GM18502 (cell line): ENCODE measurements at regions not wholly inside any gene's neighbourhood (a gene's known extent, or its start where the extent isn't known, plus 50 kb on each side); places are given as distances from the start of the nearest gene placed in this dataset.

Experiments
- ATAC-seq: cut with Tn5 transposase; IDR thresholded peaks from one replicate; pipeline ENCODE4 v1.9.1; 2021; ENCODE audit warnings: mild to moderate bottlenecking; ENCODE audit not compliant: unreplicated experiment, poor library complexity

DNA sequence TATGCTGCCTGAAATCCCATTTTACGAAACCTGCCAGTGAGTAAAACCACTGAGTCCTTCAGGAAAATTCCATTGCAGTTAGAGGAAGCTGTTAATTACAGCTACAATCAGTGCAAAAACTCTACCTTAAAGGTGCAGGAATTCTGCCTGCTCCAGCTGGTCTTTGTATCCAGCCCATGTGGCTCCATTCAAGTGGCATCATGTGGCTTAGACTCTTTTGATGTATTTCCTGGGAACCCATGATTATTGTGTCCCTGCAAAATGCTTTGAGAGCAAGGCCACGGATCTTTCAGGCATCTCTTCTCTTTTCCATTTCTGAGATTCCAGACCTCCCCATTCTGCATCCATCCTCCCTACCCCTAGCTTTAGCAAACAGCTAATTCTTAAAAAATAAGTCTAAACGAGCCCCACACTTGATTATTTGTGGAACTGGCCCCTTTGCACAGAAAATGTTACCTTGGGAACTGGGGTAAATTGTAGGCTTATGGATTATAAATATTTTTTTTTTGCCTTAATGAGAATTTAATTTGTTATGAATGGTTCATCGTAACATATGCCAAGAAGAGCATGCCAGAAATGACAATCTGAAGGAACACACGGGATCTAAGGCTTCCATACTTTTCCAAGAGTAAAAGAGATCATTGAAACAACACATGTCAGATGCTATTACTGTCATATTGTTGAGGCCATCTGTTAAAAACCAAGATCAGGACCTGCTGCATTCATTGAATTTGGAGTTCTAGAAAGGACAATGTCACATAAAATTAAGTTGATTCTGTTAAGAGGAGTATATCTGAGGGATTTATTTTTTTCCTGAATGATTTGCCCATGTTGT is 144.6 kb downstream of the TPH2 start:
- ATAC-seq, result no peak

DNA sequence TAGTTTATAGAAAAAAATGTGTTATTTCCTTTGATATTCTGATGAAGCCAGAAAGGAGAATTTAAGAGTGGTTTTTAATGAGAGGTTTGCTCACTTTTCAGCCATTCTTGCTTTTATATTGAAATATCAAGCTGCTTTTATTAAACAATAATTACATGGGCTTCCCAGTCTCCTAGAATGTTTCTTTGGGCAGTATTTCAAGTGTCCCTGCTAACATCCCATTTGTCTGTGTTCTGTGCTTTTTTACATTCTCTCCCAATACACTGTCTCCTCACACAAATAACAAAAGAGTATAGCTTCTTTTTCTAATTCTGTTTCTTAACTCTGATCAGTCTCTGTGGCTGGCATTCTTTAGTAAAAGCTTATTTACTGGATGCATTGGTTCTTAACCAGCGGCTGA is 145.4 kb downstream of the TPH2 start:
- no peak for ATAC-seq

DNA sequence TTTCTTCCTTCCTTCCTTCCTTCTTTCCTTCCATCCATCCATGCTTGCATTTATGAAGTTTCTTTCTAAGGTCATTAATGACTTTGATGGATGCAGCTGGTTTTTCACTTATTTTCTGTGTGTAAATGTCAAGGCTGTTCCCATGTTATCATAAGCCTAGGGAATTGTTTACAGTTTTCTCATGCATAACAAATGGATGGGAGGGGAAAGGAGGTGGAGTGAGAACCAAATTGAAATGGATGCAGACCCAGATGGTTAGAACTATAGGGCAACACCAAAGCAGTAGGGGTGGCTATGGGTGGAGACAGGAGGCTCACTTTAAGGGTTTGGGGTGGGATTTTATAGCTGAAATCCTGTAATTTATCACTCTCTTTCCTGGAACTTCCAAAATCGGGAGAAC is 146.2 kb downstream of the TPH2 start:
- no peak for ATAC-seq

DNA sequence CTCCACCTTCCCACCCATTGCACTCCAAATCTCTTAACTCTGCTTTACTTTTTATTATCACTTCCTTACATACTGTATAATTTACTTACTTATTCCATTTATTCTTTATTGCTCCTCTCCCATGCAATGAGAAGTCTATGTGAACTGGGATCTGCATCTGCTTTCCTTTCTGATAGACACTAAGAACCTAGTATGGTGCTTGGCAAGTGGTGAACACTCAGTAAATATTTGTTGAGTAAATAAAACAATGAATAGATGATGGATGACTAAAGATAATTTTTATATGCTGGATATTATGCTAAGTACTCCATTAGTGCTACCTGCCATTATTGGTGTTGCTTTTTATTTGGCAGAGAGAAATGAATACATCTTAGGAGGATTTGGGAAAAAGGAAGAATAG is 151.0 kb downstream of the TPH2 start:
- ATAC-seq, result no peak

DNA sequence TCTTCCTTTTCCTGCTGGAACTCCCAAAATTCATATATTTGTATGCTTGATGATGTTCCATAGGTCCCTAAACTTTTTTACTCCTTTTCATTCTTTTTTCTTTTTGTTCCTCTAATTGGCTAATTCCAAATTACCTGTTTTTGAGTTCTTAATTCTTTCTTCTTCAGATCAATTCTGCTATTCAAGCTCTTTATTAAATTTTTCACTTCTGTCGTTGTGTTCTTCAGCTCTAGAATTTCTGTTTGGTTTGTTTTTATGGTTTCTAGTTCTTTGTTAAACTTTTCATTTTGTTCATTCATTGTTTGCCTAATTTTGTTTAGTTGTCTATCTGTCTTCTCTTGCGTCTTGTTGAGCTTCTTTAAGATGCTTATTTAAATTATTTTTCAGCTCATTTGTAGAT is 154.8 kb downstream of the TPH2 start:
- ATAC-seq, result no peak

DNA sequence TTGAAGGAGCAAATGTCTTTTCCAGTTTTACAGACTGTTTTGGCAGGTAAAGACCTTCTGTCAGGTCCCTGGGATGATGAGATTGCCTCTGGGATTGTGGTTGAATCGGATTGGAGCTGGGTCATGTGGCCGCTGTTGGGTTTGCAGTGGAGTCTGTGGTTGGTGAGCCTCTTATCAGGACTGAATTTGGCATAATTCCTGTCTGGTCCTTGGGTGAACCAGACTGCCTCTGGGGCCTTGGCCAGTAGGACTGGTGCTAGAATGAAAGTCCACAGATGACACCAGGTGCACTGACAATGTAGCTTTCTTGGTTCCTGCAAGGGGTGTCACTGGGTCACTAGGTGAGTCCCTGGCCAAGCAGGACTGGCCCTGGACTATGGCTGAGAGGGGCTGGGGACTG is 155.3 kb downstream of the TPH2 start:
- no peak for ATAC-seq

DNA sequence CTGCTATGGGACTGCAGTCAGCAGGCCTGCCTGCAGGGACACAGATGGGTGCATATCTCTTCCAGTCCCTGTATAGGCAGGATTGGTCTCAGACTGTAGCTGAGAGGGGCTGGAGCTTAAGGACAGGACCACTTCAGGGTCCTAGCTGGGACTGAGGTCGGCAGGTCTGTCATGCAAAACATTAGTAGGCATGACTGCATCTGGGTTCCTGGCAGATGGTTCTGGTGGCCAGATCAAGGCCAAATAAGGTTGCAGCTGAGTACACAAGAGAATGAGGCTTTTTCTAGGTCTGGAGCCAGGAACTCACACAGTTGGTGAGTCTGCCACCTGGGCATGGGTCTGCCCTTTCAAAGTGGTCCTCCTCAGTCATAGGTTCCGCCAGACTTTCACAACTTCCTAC is 155.8 kb downstream of the TPH2 start:
- no peak for ATAC-seq

DNA sequence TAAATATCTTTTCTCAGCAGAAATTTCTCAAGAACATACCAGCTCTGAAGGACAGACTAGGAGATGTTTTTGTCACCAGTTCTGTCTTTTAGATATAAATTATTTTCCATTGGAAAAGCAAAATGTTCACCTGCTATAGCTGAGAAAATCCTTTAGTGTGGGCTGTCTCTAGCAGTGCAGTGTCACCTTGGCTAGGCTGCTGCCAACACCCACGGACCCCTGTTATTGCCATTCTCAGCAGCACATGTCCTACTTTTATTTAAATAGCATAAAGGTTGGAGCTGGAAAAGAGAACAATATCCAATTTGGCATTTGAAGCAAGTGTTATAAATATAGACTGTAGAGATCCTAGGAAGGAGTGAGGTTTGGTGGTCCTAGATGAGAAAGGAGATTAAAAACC is 156.4 kb downstream of the TPH2 start:
- ATAC-seq, result no peak

DNA sequence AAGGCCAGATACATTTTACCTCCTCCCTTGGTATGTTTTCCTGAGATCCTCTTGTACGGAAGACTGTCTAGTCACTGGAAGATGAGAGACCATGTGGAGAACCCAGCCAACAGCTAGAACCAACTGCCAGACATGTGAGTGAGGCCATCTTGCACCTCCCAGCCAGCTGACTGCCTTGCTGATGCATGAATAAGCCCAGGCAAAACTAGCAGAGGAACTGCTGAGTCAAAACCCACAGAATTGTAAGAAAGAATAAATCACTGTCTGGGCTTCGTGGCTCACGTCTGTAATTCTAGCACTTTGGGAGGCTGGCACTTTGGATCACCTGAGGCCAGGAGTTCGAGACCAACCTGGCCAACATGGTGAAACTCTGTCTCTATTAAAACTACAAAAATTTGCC is 160.0 kb downstream of the TPH2 start:
- no peak for ATAC-seq

DNA sequence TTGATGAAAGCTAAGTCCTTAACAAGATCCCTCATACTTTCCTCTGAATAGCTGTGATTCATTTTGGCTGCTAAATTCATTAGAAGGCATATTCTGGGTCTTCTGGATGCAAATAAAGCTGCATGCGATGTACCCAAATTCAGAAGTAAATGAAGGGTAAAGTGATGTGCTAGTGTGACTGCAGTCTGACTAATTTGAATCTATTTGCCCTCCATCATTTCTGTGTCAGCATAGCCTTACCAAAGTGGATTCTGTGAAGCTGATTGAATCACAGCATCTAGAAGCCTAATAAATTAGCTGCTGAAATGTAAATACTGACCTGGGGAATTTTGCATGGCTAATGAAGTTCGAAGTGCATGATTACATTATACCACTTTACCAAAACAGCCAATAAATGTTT is 162.2 kb downstream of the TPH2 start:
- ATAC-seq, result no peak

DNA sequence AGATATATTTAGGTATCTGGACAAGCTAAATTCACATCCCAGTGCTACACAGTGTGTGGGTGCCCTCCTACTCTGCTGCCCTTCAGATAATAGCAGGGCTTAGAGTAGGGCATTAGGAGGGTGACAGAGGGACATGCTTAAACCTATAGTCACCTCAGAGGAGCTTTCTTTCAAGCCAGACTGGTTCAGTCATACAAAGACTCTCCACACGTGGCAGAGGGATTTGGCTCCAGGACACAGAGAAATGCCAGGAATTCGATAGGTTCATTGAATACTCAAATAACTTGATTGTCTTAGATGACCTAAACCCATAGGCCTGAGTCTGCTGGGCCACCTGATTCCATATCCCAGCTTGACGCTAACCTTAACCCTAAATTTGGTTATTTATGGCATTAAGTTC is 163.5 kb downstream of the TPH2 start:
- ATAC-seq, result no peak

DNA sequence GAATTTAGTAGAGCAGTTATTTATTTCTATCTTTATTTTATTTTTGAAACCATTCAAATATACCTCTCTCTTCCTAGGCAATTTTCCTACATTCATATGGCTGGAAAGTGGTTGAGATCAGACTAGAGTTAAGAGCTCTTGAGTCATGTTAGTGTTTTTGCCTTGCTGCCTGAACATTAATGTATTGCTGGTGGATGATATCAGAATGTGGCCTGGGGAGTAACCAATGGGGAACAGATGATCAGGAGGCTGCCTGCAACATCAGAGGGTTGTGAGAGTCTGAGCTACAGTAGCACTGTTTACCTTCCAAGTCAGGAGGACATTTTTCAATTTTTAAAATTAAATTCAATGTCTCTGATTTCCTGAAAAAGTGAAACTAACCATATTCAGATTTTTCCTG is 166.3 kb upstream of the TRHDE start:
- ATAC-seq, result no peak

DNA sequence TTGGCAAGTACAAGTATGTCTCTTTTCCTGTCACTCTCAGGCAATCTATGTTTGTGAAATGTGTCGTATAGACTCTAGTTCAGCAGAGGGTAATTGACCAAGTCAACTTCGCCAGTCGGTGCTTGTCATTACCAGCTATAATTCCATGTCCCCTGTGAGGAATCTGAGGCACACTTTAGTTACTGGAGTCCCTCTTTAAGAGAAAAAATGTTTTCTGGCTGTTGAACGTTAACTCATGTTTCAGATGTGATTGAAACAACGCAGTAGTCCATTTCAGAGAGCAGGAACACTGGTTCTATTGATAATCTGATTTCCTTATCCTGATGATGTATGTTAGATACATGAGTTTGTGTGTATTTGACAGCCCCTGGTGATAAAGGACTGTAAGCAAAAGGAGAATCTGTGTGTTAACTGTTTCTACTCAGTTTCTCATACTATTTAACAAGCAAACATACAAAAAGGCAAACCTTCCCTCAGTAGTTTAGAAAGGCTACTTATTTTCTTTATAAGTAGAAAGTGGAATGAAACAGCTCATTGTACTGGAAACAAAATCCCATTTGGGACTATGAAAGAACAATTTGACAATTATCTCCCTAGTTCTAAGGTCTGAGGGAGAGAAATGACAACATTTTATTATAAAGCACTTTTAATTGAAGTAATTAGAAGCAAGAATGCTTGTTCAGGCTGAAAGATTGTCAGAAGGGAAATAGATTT is 161.1 kb upstream of the TRHDE start:
- ATAC-seq, result no peak

DNA sequence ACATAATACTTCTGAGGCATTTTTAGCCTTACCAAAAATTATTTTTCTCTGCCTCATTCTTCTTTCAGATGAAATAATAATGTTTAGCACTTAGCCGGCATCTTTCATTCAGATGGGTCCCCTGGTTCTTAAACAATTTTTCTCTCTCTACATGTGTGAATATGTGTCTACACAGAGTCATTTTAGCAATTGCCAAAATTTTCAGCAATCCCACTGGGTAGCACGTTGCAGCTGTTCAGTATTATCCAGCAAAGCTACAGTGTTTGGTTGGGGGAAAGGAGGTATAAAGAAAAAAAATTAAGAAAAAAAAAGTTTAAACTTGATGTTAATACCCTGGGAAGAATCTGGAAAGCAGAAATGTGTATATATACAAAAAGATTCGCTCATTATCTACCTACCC is 160.5 kb upstream of the TRHDE start:
- ATAC-seq, result no peak

DNA sequence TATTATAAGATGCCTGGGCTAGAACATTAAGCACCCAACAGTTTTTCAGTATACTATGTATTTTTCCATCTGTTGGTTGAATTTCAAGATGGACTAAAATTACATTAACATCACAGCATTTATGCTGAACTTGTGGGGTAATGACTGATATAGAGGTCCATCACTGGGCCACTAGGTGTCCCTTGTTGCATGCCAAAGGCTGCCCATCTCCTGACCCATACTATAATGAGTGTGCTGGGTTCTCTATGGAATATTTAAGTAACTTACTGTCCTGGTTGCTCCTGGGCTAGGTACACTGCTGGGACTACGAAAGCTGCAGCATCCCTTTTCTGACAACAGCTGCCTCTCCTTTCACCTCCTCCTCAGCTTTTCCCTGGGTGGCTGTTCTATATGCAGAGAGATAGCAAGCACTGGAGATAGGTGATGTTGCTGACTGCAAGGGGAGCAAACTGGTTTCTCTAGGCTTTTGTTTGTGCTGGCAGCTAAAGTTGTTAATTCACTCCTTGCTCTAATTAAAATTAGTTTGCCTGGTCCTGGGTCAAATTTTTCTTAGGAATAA is 138.6 kb upstream of the TRHDE start:
- ATAC-seq, result no peak

DNA sequence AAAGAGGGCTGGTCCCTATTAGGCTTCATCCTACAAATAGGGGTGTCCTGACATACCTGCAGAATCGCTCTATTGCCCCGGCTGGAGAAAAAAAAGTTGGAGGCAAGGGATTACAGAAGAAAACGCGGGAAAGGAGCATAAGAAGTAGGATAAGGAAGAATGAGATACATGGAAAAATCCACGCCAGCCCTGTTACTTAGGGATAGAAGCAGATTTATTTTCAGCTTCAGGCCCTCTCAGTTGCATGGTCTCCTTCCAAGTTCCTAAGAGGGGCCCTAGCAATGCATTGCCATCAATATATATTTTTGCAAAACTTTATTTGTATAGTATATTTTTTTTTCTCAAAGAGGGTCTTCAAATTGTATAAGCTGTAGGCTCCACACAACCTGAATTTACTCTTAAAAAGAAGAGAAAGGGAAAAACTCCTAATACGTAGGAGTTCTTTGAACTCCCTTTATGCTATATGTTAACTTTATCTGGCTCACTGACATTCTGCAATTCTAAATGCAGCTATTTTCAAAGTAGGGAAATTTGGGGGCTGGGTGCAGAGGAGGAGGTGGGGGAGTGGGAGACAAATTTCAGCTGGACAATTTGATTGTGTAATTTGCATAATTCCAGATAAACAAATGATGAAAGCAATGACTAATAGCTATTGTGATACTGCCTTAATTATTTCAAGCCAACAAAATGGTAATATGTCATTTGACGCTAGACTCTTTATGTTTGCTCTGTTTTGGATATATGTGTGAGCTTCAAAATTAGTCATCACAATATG is 137.7 kb upstream of the TRHDE start:
- no peak for ATAC-seq

DNA sequence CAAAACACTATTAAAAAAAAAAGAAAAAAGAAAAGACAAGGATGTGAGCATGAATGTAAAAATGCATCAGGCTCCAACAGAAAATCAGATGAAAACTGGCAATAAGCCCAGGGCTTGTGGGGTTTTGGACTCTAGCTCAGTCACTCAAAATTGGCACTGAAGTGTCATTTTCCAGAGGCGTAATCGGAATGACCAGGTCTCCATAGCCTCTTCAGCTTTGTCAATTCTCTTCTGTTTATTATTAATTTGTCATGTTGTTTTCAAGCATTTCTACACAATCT is 137.2 kb upstream of the TRHDE start:
- no peak for ATAC-seq

DNA sequence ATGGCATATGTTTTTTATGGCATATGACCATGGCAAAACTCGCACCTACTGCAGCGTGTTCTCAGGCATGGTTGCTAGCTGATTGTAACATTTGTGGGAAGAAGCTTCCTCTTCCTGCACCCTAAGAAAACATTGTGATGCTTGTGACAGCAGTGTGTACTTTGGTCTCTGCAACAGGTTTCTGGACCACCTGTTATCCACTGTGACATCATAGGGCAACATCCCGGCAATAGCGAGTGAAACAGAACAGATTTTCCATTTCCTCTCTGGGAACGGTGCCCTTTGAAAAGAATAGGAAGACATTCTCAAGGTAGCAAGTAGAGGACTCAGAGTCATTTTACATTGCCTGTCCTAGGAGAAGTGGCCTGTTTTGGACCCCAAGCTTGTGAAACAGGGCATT is 135.4 kb upstream of the TRHDE start:
- no peak for ATAC-seq

DNA sequence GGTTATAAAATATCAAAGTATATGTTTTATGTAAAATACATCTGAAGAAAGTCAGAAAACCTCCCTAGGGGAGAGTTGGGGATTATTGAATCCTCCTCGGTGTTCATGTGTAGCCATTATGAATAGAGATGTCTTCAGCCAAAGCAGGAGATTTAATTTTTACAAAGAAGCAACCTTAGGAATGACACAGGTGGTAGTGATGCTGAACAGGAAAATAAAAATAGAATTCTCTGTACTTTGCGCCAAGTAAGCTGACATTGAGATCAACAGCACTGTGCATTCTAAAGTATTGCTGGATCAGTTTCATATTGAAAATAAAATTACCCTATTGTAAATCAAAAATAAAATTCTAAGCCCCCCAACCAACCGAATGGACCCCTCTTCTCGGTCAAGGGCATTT is 132.8 kb upstream of the TRHDE start:
- ATAC-seq, result no peak

DNA sequence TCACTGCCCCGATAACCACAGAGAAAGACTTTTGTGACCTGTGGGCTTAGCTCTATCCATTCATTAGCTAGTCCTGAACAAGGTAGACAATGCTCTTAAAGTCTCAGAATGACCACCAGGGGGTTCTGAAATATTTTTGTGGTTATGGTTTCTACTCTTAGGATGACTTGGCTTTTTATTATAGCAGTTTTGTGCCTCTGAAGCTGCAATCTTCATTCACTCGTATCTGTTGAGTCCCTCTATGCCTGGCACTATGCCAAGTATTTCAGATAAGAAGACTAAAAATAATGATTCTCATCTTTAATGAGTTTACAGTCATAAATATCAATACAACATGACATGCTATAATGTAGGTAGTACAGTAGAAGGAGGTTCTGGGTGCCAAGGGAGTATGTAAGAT is 130.8 kb upstream of the TRHDE start:
- peak; percentile 99 for ATAC-seq

DNA sequence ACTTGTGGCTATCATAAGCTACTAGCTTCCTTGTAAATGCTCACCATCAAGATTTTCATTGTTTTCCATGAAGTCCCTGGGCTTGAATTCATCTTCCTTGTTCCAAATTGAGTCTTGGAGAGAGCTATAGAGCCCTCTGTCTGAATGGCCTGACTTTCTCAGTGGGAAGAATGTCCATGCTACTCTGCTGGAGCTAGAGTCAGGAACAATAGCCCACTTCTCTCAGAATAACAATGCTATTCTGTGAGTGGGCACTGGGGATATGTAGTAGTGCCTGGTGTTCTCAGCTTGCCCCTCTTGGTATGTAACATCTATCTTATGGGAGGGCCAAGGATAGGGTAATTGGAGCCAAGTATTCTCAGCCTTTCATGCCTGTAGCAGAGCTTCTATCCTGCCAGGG is 127.6 kb upstream of the TRHDE start:
- no peak for ATAC-seq
